GM21786 (cell line): ENCODE measurements at regions not wholly inside any gene's neighbourhood (a gene's known extent, or its start where the extent isn't known, plus 50 kb on each side); places are given as distances from the start of the nearest gene placed in this dataset.

Experiments used
- ATAC-seq: cut with Tn5 transposase; IDR thresholded peaks from one replicate; pipeline ENCODE4 v1.9.1; 2021; ENCODE audit not compliant: unreplicated experiment

DNA sequence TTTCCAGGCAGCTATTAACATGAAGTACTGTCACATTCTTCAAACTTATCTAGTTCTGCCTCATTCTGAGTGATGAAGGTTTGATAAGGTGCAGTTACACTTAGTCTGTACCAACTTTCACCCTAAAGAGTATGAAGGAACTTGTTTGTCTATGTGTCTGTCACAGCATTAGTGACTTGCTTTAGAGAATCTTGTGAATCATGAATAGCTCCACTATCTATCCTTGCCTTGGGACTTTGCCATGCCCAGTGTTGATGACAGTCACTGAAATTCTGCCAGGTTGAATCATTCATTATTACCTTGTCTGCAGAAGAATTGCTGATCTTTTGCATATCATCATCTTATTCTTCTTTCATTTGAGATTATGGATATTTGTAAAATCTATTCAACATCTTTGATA is 50.9 kb upstream of the A1CF start:
- no peak for ATAC-seq

DNA sequence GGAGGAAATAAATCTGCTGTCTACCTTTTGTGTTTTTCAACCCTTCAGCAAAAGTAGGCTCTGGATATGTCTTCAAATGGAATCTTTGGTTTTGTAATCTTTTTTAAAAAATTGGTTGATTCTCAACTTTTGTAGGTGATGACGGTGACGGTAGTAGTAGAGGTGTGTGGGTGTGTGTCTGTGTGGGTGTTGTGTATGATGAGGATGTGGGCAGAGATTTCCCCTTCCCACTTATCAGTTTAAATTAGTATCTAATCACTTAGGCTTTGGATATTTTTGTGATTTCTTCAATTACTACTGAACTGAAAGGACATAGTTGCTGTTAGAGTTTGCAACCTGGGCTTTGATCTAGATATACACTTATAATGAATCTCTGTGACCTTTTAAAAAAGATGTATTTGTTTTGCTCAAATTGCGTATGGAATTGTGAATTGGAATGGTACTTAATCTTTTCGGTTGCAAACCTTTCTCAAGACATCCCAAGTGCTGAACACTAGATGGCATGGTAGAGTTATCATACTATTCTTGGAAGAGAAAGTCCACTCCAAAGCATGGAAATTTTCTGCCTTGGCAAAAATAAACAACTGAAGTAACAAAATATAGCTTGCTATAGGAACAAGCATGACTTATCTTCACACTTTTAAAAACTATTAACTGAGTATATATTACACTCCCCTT is 51.9 kb upstream of the A1CF start:
- no peak for ATAC-seq

GRCh38 chr10:50941629-50942028 is 56.2 kb upstream of the A1CF start:
- no peak for ATAC-seq

DNA sequence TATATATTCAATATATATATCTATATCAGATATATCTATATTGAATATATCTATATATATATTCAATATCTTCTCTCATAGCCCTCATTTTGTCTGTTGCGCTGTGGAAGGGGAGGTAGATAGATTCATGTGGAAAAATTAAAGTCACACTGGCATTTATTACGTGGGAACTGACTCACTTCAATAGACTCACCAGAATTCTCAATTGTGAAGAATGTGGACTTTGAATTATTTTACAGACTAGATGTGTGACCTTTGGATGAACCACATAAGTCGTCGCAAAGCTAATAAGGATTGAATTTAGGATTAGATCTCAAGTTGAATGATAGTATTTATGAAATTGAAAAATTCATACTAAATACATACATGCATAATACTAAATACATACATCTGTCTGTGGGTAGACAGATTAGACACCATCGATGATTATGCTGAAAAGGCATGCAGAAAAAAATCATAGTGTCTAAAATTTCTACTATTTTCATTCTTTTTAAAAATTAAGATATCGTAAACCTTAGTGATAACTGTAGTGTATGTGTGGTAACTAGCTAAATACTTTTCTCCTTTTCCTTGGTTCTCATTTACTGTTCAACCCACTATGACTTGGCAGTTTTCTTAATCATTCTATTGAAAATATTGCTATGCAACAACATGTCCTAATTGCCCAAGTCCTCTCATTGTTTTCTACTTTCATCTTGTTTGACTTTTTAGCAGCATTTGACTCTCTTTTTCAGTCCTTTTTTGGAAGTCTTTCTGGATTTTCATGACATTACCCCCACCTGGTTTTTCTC is 61.8 kb upstream of the A1CF start:
- no peak for ATAC-seq

GRCh38 chr10:50951365-50951764 is 65.9 kb upstream of the A1CF start:
- no peak for ATAC-seq

DNA sequence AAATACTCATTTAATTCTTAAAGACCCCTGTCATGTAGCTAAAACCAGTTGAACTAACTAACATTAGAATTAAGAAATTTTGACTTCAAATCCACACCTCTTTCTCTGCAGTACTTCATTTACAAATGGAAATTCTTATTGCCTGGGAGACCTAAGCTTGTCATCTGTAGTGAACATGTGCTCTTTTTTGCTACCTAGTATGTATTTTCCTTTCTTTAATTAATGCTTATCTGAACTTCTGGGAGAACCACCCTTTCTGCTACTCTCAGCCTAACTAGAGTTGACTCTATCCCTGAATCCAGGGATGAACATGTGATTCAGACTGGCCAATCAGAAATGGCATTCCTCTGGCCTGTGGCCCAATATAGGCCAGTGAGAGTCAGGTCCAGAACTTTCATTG is 75.9 kb upstream of the A1CF start:
- no peak for ATAC-seq

DNA sequence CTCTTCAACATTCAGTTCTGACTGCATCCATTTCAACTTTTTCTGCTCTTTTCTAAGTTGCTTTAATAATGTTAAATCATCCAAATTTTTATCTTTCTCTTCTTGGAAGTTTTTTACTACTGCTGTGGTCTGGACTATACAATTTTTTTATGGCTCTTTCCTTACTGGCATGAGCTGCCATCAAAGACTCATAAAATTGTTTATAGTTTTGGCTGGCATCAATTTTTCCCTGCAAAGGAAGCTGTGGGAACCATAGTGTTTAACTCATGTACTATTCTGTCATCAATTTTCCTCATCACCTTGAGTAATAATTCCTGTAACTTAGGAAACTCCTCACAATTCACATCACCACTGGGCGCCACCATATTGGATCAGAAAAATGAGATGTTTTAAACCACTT is 77.6 kb upstream of the A1CF start:
- no peak for ATAC-seq

GRCh38 chr10:50968386-50969091 is 83.1 kb upstream of the A1CF start:
- ATAC-seq, result no peak

- no peak for ATAC-seq
These were observed 87.2 kb upstream of the A1CF start for GRCh38 chr10:50972591-50972990.

DNA sequence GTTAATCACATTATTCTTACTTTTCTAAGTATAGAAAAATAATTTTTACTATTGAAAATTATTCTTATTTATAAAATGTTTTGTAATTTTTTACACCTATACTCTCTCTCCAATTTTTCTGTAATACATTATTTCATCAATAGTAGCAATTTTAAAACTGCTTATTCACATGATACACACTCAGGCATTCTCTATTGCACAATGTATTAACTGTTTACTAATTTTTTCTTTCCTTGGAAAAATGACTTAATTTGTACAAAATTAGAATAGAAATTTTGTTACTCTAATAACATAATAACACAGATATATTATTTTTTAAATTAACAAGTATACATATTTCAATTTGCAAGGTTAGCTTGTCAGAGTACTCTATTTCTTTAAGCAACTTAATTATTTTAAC is 92.9 kb upstream of the PRKG1 start:
- no peak for ATAC-seq

DNA sequence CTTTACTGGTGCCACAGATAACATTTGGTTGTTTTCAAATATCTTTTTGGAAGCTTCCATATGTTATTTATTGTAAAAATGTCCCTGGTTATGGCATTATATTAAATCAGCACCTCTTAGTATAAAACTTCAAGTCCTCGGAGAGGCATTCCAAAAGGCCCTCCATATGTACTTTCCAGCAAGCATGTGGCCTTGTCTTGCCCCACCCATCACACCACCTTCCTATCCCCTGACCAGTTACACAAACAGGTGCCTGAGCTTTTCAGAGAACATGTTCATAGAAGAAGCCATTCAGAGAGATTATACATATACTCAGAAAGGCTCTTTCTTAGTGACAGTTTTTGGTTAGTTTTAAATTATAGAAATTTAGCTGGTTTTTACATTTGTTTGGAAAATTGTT is 92.4 kb upstream of the PRKG1 start:
- no peak for ATAC-seq

GRCh38 chr10:50982989-50983388 is 91.3 kb upstream of the PRKG1 start:
- ATAC-seq, result no peak

- ATAC-seq, result no peak
These were observed 86.4 kb upstream of the PRKG1 start for GRCh38 chr10:50987934-50988333.

- no peak for ATAC-seq
These were observed 85.5 kb upstream of the PRKG1 start for GRCh38 chr10:50988792-50989191.

- ATAC-seq, result no peak
These were observed 83.5 kb upstream of the PRKG1 start for GRCh38 chr10:50990568-50991455.

GRCh38 chr10:50991456-50992355 is 82.6 kb upstream of the PRKG1 start:
- no peak for ATAC-seq

DNA sequence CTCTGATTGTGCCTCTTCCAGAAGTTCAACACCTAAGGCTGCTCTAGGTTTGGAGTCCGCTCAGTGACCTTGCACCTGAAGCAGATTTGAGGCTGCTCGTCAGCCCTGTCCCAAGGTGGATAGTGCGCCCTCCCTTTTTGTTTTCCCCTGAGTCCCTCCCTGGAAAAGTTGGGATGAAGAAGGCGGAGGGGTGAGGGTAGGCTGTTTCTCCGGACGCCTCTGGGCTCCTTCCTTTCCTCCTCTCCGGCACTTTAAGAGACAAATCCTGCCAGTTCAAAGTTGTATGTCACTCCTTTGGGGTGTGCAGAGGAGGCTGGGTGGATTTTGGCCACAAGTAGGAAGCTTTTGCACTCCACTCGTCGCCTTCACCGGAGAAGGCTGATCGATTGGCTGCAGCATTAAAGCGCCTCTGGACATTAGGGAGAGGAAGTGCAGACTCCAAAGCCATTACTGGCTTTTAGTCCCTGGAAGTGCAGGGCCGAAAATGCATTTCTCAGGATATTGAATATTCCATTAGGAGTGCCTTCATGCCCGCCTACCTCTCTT is 81.9 kb upstream of the PRKG1 start:
- ATAC-seq, result no peak

- ATAC-seq, result no peak
These were observed 81.1 kb upstream of the PRKG1 start for GRCh38 chr10:50992972-50993766.

DNA sequence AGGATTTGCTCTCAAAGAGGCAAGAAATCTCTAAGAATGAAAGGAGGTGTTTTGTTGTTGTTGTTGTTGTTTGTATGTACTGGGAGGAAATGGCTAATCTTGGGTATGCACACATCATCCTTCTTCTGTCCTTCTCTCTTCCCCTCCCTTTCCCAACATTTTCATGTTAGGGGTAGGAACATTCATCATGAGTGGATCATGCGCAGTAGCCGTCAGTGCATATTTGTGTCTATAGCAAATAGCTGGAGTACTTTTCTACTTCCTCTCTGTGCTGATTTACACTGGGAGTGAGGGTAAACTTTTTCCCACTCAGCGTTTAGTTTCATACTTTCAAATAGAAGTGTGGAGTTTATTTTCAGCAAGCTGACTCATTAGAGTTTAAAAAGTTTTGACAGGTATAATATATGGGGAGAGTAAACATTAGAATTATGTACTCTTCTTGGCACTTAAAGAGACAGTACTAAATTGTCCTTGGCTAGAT is 80.5 kb upstream of the PRKG1 start:
- no peak for ATAC-seq
